Calu3 (cell line): ENCODE measurements at regions not wholly inside any gene's neighbourhood (a gene's known extent, or its start where the extent isn't known, plus 50 kb on each side); places are given as distances from the start of the nearest gene placed in this dataset.

Experiments used
- BruUV-seq: library from RNA; stranded (reverse); fragments of 400-500 nt; replicated peaks from 2 replicates; lab custom pipeline; 2021; lab: Mats Ljungman, UMichigan
- CTCF ChIA-PET: fragments of 300-600 bp; sonication (Branson Sonifier 250); formaldehyde crosslinking; loops from one replicate; lab custom pipeline; 2022; ENCODE audit warnings: antibody characterized with exemption; lab: Charles Lee
- DNase-seq: peaks from one replicate; pipeline ENCODE4 v3.0.0; 2022
- H3K27ac Mint-ChIP-seq: one replicate; pipeline ENCODE4 v1.8.0; 2022; ENCODE audit warnings: mixed read lengths; ENCODE audit not compliant: unreplicated experiment
- H3K27me3 Mint-ChIP-seq: one replicate; pipeline ENCODE4 v1.8.0; 2022; ENCODE audit warnings: mixed read lengths; ENCODE audit not compliant: unreplicated experiment
- H3K36me3 Mint-ChIP-seq: one replicate; pipeline ENCODE4 v1.8.0; 2022; ENCODE audit warnings: mild to moderate bottlenecking, moderate library complexity, mixed read lengths; ENCODE audit not compliant: insufficient read depth, unreplicated experiment
- H3K4me1 Mint-ChIP-seq: one replicate; pipeline ENCODE4 v1.8.0; 2022; ENCODE audit warnings: mild to moderate bottlenecking, low read depth, mixed read lengths; ENCODE audit not compliant: unreplicated experiment
- H3K4me3 Mint-ChIP-seq: one replicate; pipeline ENCODE4 v1.8.0; 2022; ENCODE audit warnings: mild to moderate bottlenecking, low read depth, moderate library complexity, mixed read lengths; ENCODE audit not compliant: unreplicated experiment
- H3K9me3 Mint-ChIP-seq: one replicate; pipeline ENCODE4 v1.8.0; 2022; ENCODE audit warnings: low read depth, mixed read lengths; ENCODE audit not compliant: unreplicated experiment
- CTCF ChIP-seq: fragments of 200-600 bp; IDR thresholded peaks from one replicate; pipeline ENCODE4 v1.8.0; 2022; ENCODE audit warnings: antibody characterized with exemption; ENCODE audit not compliant: unreplicated experiment
- intact Hi-C: fragments of 100-400 bp; cut with micrococcal nuclease; formaldehyde crosslinking; loops from one replicate; pipeline ENCODE4 v1.10.0; 2022; ENCODE audit not compliant: unreplicated experiment

- no peaks in the 10 kb centered on the region for H3K9me3 Mint-ChIP-seq
- no peaks in the 10 kb centered on the region for H3K36me3 Mint-ChIP-seq
- no peak for DNase-seq
- no peak overlapping the region for H3K4me3 Mint-ChIP-seq
- CTCF ChIA-PET, result no interaction called here
- intact Hi-C loops, result no loop called here
- H3K4me1 Mint-ChIP-seq, result no peaks in the 10 kb centered on the region
- TF ChIP-seq CTCF, result no peak
- H3K27me3 Mint-ChIP-seq, result peaks cover 26% of the 10 kb centered on the region
- H3K27ac Mint-ChIP-seq, result no peak overlapping the region
- BruUV-seq, result no TSS peak
These were observed 83.7 kb upstream of the IL12B start for GRCh38 chr5:159414021-159414420.

GRCh38 chr5:159415301-159415937 is 85.1 kb upstream of the IL12B start:
- CTCF ChIA-PET, result no interaction called here
- Mint-ChIP-seq H3K9me3 (no peaks in the 10 kb centered on the region), H3K4me3 (no peak overlapping the region), H3K4me1 (no peaks in the 10 kb centered on the region), H3K27ac (no peak overlapping the region), H3K36me3 (no peaks in the 10 kb centered on the region), H3K27me3 (peaks cover 21% of the 10 kb centered on the region)
- no peak for TF ChIP-seq CTCF
- no TSS peak for BruUV-seq
- no peak for DNase-seq
- intact Hi-C loops, result no loop called here

GRCh38 chr5:159416438-159416837 is 86.2 kb upstream of the IL12B start:
- Mint-ChIP-seq H3K4me3 (no peak overlapping the region), H3K4me1 (no peaks in the 10 kb centered on the region), H3K36me3 (no peaks in the 10 kb centered on the region), H3K27me3 (peaks cover 11% of the 10 kb centered on the region), H3K27ac (no peak overlapping the region), H3K9me3 (no peaks in the 10 kb centered on the region)
- BruUV-seq, result no TSS peak
- no peak for DNase-seq
- CTCF ChIA-PET, result no interaction called here
- intact Hi-C loops, result no loop called here
- TF ChIP-seq CTCF, result no peak

- DNase-seq, result no peak
- no peaks in the 10 kb centered on the region for H3K9me3 Mint-ChIP-seq
- intact Hi-C loops, result no loop called here
- H3K27me3 Mint-ChIP-seq, result peaks cover 4% of the 10 kb centered on the region
- no peak overlapping the region for H3K4me3 Mint-ChIP-seq
- no peaks in the 10 kb centered on the region for H3K36me3 Mint-ChIP-seq
- TF ChIP-seq CTCF, result no peak
- BruUV-seq, result no TSS peak
- CTCF ChIA-PET, result no interaction called here
- no peak overlapping the region for H3K27ac Mint-ChIP-seq
- H3K4me1 Mint-ChIP-seq, result no peaks in the 10 kb centered on the region
These were observed 86.9 kb upstream of the IL12B start for GRCh38 chr5:159417170-159417569.
